GM18502 (cell line): ENCODE measurements at regions not wholly inside any gene's neighbourhood (a gene's known extent, or its start where the extent isn't known, plus 50 kb on each side); places are given as distances from the start of the nearest gene placed in this dataset.

Source experiments
- ATAC-seq: cut with Tn5 transposase; IDR thresholded peaks from one replicate; pipeline ENCODE4 v1.9.1; 2021; ENCODE audit warnings: mild to moderate bottlenecking; ENCODE audit not compliant: unreplicated experiment, poor library complexity

GRCh38 chr5:29114331-29114768, 2076.0 kb upstream of the CDH9 start:
- ATAC-seq: no peak

DNA sequence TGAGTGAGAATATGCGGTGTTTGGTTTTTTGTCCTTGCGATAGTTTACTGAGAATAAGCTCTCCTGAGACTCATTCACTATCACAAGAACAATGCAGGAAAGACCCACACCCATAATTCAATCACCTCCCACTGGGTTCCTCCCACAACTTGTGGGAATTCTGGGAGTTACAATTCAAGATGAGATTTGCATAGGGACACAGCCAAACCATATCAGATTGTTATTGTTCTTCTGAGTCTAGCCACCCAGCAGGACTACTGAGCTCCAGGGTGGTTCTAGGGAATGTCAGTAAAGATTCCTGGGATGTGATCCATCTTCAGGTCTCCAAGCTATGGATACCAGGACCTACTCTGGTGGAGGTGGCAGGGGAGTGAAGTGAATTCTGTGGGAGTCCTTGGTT, 2075.1 kb upstream of the CDH9 start:
- no peak for ATAC-seq

DNA sequence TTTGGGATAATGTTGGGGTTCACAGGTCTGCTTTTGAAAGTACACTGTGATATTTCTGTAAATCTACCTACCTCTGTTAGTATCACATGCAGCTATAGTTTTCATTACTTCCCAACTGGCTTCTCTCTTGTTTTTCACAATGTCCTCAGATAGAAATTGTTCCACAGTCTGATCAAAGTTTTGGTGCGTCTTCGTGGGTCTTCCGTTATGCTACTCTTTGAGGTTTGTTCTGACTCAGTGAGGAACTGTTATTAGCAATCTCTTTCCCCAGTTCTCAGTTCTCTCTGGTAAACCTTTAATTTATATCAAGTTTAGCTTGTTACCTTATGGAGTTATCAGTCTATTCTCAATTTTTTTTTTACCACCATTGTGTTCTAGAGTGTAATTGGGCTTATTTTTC, 2061.2 kb upstream of the CDH9 start:
- ATAC-seq: no peak

GRCh38 chr5:29089591-29090130, 2051.3 kb upstream of the CDH9 start:
- no peak for ATAC-seq

GRCh38 chr5:29085142-29085541, 2046.8 kb upstream of the CDH9 start:
- ATAC-seq: no peak

DNA sequence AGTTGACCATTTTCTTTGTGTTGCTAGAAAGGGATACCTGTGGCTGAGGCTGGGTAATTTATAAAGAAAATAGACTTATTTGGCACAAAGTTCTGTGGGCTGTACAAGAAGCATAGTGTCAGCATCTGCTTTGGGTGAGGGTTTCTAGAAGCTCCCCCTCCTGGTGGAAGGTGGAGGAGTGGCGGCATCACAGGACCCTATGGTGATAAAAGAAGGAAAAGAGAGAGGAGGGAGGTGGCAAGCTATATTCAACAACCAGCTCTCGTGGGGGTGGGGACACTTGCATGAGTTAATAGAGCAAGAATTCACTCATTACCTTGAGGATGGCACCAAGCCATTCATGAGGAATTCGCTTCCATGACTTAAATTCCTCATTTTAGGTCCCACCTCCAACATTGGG, 2041.4 kb upstream of the CDH9 start:
- no peak for ATAC-seq

- no peak for ATAC-seq
Measured at GRCh38 chr5:29077451-29077850, 2039.1 kb upstream of the CDH9 start.

DNA sequence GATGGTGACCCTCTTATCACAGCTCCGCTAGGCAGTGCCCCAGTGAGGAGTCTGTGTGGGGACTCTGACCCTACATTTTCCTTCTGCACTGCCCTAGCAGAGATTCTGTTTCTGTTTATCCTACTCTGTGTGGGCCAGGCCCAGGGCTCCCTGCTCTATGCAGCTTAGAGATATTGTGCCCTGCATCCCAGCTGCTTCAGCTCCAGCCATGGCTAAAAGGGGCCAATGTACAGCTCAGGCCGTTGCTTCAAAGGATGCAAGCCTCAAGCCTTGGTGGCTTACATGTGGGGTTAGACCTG, 2030.7 kb upstream of the CDH9 start:
- no peak for ATAC-seq

- ATAC-seq: no peak
Measured at GRCh38 chr5:29061381-29061780, 2023.0 kb upstream of the CDH9 start.

DNA sequence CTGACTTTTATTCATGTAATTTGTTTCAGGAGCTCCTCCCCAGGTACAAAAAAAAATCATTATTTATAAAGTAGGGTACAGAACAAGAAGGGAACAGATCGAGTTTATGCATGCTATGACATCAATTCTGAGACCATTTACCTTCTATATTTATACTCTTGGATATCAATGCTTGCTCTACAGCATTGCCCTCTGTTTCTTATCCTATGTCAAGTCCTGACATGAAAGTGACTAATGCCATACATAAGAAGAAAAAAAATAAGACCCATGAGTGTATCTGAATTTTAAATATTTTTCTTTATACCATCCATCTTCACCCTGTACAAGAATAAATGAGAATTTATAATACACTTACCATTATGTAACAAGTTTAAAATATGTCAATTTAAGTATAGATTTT, 2016.3 kb upstream of the CDH9 start:
- ATAC-seq: no peak

DNA sequence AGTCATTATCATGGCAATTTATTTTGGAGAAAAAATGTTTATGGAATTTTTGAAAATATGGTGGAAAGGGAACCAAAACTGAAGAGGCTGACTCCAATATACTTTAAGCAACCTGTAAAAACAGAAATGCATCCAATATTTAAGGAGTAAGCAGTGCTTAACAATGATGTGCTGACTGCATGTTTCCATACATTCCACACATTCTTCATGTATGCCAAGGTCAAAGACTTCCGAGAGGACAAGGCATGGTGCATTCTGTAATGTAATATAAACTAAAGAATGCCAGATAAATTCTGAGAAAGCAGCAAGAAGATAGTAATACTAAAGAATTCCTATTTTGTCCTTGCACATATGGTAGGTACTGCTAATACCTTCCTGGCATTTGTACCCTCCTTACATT, 2015.9 kb upstream of the CDH9 start:
- ATAC-seq: no peak

DNA sequence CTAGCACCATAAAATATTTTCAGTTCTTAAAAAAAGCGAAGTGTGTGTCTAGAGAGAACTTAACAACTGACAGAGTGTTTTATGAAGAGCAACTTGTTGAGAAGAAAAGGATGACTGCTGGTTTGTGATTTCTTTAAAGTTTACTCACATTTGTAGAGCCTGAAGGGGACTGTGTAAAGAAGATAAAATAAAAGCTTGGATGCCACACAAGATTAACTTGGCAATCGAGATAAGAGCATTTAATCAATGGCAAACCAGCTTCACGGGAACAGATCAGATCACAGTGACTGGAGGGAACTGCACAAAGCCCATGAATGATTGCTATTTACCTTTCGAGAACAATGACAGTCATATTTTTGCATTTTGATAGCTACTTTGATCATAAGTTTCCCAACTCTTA, 2013.1 kb upstream of the CDH9 start:
- ATAC-seq: no peak

- no peak for ATAC-seq
Measured at GRCh38 chr5:29042152-29042551, 2003.8 kb upstream of the CDH9 start.

DNA sequence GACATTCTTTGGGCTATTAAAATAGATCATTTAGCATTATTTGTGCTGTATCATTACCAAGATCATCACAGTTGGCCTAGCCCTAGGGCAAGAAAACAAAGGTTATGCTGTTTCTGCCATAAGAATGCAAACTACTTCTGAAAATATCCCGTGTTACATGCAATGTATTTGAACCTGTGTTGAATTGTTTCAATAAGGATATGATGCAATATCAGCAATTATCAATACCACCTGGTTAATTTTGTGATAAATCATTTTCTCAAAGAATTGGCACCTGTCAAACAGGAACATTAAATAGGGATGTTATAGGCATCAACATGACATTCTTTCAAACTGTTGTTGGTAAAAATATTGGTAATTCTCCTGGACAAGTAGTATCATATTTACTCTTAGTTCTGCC, 2002.0 kb upstream of the CDH9 start:
- no peak for ATAC-seq

DNA sequence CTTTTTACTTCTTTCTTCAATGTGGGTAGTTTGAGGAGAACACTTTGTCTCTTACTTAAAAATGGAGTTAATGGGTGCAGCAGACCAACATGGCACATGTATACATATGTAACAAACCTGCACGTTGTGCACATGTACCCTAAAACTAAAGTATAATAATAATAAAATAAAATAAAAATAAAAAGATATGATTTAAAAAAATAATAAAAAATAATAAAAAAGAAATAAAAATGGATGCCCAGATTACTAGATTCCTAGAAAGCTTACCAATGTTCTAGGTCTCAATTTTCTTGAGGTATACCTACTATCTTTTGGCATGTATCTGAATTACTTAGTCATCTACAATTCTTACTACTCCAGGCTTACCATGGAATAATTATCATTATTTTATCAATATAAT, 2001.6 kb upstream of the CDH9 start:
- ATAC-seq: no peak

DNA sequence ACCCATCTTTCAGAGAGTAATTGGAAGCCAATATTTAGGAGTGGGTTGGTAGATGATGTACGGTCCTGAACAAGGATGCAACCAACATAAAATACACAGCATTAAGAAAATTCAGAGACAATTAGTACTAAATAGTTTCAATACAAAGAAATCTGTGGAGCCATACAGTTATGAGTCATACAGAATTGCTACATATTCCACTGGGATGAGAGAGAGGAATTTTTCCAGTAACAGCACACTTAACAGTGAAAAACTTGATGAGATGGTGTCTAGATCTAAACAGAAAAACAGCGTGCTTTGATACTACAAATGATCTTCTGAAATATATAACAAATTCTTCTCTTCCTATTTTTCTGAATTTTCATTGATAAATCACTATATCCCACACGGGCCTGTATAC, 1999.3 kb upstream of the CDH9 start:
- no peak for ATAC-seq

- no peak for ATAC-seq
Measured at GRCh38 chr5:29024052-29024451, 1985.7 kb upstream of the CDH9 start.

GRCh38 chr5:29023541-29023940, 1985.2 kb upstream of the CDH9 start:
- ATAC-seq: no peak

GRCh38 chr5:29017501-29017900, 1979.1 kb upstream of the CDH9 start:
- no peak for ATAC-seq

GRCh38 chr5:29016067-29016466, 1977.7 kb upstream of the CDH9 start:
- ATAC-seq: no peak

GRCh38 chr5:29015523-29015922, 1977.1 kb upstream of the CDH9 start:
- ATAC-seq: no peak

GRCh38 chr5:29005386-29005785, 1967.0 kb upstream of the CDH9 start:
- no peak for ATAC-seq

DNA sequence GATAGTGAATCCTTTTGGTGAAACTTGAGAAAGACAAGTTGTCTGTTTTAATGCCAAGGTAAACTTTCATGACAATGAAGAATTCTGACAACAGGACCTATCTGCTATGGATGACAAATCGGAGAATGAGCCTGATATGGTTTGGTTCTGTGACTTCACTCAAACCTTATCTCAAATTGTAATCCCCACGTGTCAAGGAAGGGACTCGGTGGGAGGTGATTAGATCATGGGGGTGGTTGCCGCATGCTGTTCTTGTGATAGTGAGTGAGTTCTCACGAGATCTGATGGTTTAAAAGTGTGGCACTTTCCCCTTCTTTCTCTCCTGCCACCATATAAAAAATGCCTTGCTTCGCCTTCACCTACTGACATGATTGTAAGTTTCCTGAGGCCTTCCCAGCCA, 1964.1 kb upstream of the CDH9 start:
- no peak for ATAC-seq
